ENCODE measurements at regions not wholly inside any gene's neighbourhood (a gene's known extent, or its start where the extent isn't known, plus 50 kb on each side); places are given as distances from the start of the nearest gene placed in this dataset.

- Histone ChIP-seq H3K4me3 (ENCODE audit: low read depth in 1 of 3, low read length in 3 of 3) (no peak overlapping the region), H3K4me1 (ENCODE audit: control insufficient read depth in 4 of 4, insufficient read depth in 4 of 4, low read length in 3 of 4) (no peaks in the 10 kb centered on the region), H3K9me3 (ENCODE audit: control insufficient read depth in 4 of 4, low read length in 3 of 4) (no peaks in the 10 kb centered on the region), H3K27me3 (ENCODE audit: control insufficient read depth in 4 of 4, insufficient read depth in 4 of 4, low read length in 3 of 4) (peaks cover 0 to 3% (median 0%) of the 10 kb centered on the region in 4 donors), H3K27ac (ENCODE audit: low read depth in 1 of 2, low read length in 2 of 2) (no peak overlapping the region), H3K36me3 (ENCODE audit: control insufficient read depth in 4 of 4, insufficient read depth in 3 of 4, low read depth in 1 of 4, low read length in 3 of 4) (no peaks in the 10 kb centered on the region), H3K9ac (ENCODE audit: low read depth in 1 of 2, low read length in 2 of 2) (no peak overlapping the region)
- no peak for DNase-seq (ENCODE audit: low spot score)
- TF ChIP-seq HNF4A (conservative IDR thresholded peaks at IDR 0.05) (no peak), TAF1 (conservative IDR thresholded peaks at IDR 0.05) (no peak), NR2F2 (IDR thresholded peaks at IDR 0.05) (no peak), SP1 (IDR thresholded peaks at IDR 0.05) (no peak), FOXA1 (IDR thresholded peaks at IDR 0.05) (no peak), FOXA2 (IDR thresholded peaks at IDR 0.05) (no peak), GABPA (IDR thresholded peaks at IDR 0.05 in 1 of 2, conservative IDR thresholded peaks at IDR 0.05 in 1 of 2) (no peak), MAX (IDR thresholded peaks at IDR 0.05) (no peak), CTCF (IDR thresholded peaks at IDR 0.05; ENCODE audit: low read depth, low read length, missing input control) (no peak)
- TF ChIP-seq, protein P1, sequence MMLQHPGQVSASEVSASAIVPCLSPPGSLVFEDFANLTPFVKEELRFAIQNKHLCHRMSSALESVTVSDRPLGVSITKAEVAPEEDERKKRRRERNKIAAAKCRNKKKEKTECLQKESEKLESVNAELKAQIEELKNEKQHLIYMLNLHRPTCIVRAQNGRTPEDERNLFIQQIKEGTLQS (IDR thresholded peaks at IDR 0.05), result no peak
- 79% methylated on average over 17 of the region's 17 CpGs for WGBS
Observed at GRCh38 chr20:6533761-6534479, 233.6 kb upstream of the BMP2 start.

- no peaks in the 10 kb centered on the region for H3K9me3 ChIP-seq (ENCODE audit: control insufficient read depth in 4 of 4, low read length in 3 of 4)
- 33% methylated on average over 2 of the region's 2 CpGs for WGBS
- no peak overlapping the region for H3K4me3 ChIP-seq (ENCODE audit: low read depth in 1 of 3, low read length in 3 of 3)
- H3K9ac ChIP-seq (ENCODE audit: low read depth in 1 of 2, low read length in 2 of 2), result no peak overlapping the region
- no peak overlapping the region for H3K27ac ChIP-seq (ENCODE audit: low read depth in 1 of 2, low read length in 2 of 2)
- H3K4me1 ChIP-seq (ENCODE audit: control insufficient read depth in 4 of 4, insufficient read depth in 4 of 4, low read length in 3 of 4), result no peaks in the 10 kb centered on the region
- TF ChIP-seq SP1 (IDR thresholded peaks at IDR 0.05), result no peak
- TF ChIP-seq, protein P1 (IDR thresholded peaks at IDR 0.05), result no peak
- no peak for TF ChIP-seq REST (IDR thresholded peaks at IDR 0.05)
- no peak for TF ChIP-seq NR2F2 (IDR thresholded peaks at IDR 0.05)
- no peak for TF ChIP-seq CTCF (IDR thresholded peaks at IDR 0.05; ENCODE audit: low read depth, low read length, missing input control)
- no peak for TF ChIP-seq TAF1 (conservative IDR thresholded peaks at IDR 0.05)
- TF ChIP-seq HNF4A (conservative IDR thresholded peaks at IDR 0.05), result no peak
- no peak for TF ChIP-seq GABPA (IDR thresholded peaks at IDR 0.05 in 1 of 2, conservative IDR thresholded peaks at IDR 0.05 in 1 of 2)
- TF ChIP-seq FOXA1 (IDR thresholded peaks at IDR 0.05), result no peak
- H3K36me3 ChIP-seq (ENCODE audit: control insufficient read depth in 4 of 4, insufficient read depth in 3 of 4, low read depth in 1 of 4, low read length in 3 of 4), result no peaks in the 10 kb centered on the region
- H3K27me3 ChIP-seq (ENCODE audit: control insufficient read depth in 4 of 4, insufficient read depth in 4 of 4, low read length in 3 of 4), result peaks cover 0 to 3% (median 0%) of the 10 kb centered on the region in 4 donors
- no peak for DNase-seq (ENCODE audit: low spot score)
Observed at GRCh38 chr20:6533351-6533750, 234.1 kb upstream of the BMP2 start.
